ENCODE measurements at regions not wholly inside any gene's neighbourhood (a gene's known extent, or its start where the extent isn't known, plus 50 kb on each side); places are given as distances from the start of the nearest gene placed in this dataset.
"Not testable (repeated sequence)": the region's sequence is repeated elsewhere in the genome, so short reads cannot be mapped to it uniquely, and the experiment has no call there.

- DNase-seq, result no peak
These were observed 100.5 kb upstream of the RFLNA start for GRCh38 chr12:124194264-124194892.

DNA sequence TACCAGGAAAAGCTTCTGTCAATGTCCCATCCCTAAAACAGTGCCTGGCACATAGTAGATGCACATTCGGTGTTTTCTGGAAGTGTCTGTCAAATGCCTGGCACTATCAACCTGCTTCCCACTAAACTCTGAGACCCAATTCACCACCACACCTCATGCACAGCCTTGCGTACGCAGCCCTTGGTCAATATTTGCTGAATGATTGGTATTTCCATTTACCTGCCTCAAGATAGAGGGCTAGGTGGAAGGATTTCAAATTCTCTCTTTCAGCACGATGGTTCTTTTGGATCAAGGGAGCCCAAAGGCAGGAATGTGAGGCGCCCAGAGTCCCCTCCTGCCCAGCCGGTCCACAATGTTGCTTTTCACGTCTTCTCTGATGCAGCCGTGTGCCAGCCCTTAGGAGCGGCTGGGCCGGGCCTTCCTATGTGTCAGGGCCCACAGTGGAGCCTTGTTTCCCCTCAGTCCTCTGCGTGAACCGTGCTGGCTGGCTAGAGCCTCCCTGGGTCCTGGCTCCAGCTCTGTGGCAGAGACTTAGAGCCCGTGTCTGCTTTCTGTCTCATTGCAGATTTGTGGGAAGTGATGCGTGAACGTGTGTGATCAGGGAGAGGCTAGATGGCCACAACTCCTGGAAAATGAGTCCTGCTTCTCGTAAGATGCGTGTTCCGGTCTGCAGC is 99.9 kb upstream of the RFLNA start:
- DNase-seq, result no peak

DNA sequence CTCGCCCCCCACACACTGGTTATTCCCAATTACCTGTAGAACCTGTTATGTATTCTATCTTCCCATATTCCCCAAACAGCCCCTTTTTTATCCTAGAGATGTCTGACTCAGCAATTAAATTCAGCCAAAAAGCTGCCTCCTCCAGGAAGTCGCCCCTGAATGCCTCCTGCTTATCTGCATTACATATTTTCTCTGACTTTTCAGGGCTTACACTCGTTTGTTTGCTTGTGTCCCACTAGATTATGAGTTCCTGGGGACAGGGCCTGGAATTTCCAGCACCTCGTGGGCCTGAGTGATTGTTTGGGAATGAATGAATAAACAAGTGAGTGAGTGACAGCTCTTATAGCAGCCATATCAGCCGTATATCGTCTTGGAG is 99.3 kb upstream of the RFLNA start:
- no peak for DNase-seq

GRCh38 chr12:124196236-124196635 is 98.7 kb upstream of the RFLNA start:
- DNase-seq, result no peak

DNA sequence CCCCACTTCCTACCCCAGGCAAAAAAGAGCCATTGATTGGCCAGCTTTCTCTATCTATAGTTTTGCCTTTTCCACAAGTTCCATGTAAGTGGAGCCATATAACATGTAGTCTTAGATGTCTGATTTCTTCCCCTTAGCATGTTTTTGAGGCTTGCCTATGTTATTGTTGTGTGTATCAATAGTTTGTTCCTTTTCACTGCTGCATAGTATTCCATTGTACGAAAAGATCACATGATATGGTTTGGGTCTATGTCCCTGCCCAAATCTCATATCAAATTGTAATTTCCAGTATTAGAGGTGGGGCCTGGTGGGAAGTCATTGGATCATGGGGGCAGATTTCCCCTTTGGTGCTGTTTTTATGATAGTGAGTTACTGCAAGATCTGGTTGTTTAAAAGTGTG is 93.6 kb upstream of the RFLNA start:
- no peak for DNase-seq

DNA sequence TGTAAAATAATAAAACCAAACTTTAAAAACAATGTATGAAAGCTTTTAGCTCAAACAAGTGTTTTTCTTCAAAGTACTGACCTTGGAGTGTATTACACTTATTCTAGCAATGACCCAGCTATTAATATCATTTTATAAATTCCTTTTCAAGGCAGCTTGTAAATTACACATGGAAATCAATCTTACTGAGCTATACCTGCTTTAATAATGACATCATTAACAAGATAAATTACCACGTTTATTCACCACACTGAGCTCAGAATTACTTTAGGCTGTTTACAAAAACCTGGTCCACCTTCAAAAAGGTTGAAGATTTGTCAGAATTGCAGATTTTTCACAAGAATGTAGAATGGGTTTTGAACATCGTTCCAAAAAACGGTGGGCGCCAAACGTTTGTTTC is 91.7 kb upstream of the RFLNA start:
- no peak for DNase-seq

- no peak for DNase-seq
These were observed 89.5 kb upstream of the RFLNA start for GRCh38 chr12:124205405-124205804.

GRCh38 chr12:124207049-124207448 is 87.8 kb upstream of the RFLNA start:
- DNase-seq, result no peak

DNA sequence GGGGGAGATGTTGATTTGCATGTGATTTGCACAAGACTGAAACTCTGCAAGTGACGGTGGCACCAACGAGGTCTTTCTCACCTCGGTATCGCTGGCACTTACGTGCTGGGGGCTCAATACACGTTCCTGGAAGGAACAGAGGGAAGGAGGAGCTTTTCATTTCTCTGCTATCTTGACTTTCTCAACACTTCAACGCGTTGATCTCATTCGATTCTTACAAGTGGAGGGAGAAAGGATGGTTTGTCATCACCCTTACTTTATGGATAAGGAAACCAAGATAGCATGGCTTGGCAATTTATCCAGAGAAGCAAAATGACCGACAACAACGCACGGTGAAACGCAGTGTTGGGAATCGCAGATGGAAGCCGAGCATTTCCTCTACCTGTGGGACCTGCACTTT is 87.3 kb upstream of the RFLNA start:
- no peak for DNase-seq

DNA sequence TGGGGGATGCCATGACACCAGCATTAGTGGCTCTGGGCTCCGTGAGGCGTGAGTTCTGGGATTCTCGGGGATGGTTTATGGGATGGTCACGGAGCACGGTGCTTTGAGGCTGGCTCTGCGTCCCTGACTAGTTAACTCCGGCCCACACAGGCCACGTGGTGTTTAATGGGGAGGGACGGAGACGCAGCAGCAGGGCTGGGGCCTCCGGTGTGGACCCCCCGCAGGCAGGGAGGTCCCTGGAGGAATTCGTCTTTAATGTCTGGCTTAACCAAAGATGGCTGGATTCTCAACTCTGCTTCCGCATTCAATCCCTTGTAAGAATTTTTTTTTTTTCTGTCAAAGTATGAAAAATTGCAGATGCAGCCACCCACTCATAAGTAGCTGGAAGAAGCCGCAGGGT is 86.4 kb upstream of the RFLNA start:
- no peak for DNase-seq

- DNase-seq, result no peak
These were observed 83.8 kb upstream of the RFLNA start for GRCh38 chr12:124210991-124211577.

DNA sequence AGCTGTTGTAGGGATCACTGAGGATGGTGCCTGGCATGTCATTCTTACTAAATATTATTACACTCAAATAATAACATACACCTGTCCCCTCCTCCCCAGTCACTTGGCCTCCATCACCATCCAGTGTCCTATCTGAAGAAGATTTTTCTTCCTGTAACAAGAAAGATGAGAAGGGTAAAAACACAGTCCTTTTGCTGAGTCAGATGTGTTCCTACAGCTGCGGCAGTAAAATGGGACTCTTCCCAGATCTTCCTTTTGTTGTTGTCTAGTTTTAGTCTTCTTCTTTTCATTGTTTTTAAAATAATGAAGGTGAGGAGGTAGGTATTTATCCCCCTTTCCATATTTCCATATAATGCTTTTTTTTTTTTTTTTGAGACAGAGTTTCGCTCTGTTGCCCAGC is 83.1 kb upstream of the RFLNA start:
- no peak for DNase-seq

DNA sequence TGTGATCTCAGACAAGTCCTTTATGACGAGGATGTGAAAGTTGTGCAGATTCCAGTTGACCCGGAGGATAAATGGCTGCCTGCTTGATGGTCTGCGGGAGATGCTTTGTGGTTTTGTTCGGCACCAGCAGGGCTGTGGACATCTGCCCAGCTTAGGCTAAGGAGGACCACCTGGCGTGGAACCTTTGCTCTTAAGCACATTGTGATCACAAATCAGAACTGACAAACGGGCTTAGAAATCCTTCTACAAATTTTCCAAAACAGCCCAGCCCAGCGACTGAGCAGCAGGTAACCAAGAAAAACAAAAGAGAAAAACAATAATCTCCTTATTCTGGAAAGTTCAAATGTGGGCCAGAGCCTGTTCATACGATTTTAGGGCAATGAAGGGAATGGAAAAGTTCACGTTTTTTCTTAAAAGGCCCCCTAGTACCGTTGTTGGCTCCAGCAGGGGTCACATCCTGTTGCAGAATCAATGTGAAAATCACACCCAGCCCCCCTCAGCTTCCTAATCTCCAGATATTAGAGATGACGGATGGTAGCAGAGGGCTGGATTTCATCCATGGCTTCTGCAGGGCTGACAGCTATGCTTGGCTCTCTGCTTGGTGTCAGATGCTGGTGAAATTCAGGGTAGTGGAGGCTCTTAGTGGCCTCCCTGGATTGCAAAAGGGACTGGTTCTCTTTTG is 81.1 kb upstream of the RFLNA start:
- DNase-seq, result no peak

DNA sequence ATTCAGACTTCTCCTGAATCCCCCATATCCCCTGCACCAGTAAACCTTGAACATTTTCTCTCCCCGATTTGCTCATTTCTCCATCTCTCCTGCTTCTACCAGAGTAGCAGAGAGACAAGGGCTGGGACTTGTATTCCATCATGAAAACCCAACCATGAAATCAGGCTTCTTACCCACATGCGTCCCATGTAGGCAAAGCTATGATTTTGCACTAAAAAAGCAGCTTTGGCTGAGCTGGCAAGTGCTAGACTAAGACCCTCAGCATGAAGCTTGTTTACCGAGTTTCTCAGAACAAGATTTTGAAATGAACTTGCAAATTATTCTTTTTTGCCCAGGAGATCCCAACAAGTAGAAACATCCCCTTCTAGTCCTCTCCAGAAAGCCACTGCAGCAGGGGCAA is 80.3 kb upstream of the RFLNA start:
- DNase-seq, result no peak

- no peak for DNase-seq
These were observed 77.9 kb upstream of the RFLNA start for GRCh38 chr12:124216966-124217365.

DNA sequence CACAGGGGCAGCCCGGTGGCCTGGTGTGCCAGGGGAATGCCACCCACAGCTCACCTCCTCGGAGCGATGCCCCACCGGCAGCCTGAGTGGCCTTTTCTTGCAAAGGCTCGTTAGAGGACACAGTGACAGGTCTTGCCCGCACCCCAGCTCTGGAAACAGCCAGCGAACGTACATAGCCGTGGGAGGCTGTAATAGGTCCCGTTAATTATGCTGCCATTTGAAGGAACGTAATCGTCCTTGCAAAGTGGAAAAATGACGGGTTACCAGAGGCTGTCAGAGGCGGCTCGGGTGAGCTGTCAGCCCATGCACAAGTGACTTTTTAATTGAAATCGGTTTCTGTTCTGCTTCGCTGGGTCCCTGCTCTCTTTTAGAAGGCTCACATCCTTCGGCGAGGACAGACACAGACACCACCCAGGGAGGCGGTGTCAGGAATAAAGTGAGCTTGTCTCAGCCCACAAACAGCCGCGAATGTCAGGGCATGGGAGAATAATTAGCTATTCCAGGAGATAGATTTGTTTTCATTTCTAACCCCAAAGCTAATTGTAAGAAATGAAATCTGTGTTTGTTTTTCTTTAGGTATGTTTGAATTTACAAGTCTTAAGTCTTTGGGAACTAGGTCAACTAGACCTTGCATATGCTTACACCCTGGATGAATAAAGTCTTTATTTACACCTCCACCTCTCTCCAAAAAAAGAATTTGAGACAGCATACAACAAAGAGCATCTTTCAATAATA is 77.2 kb upstream of the RFLNA start:
- DNase-seq, result peak; percentile 10

GRCh38 chr12:124218243-124218560 is 76.7 kb upstream of the RFLNA start:
- DNase-seq, result no peak

DNA sequence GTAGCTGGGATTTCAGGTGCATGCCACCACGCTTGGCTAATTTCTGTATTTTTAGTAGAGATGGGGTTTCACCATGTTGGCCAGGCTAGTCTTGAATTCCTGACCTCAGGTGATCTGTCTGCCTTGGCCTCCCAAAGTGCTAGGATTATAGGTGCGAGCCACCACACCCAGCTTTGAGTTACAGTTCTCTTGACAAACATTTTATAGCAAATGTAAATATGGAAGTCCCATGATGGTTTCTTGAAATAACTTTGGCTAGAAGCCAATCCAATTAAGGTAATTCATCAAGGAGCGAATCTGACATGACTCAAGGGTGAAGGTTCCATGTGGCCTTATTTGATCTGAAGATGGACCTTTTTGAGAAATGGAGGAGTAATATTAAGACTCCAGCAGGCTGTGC is 76.2 kb upstream of the RFLNA start:
- not testable (repeated sequence) for DNase-seq

GRCh38 chr12:124222368-124223245 is 72.3 kb upstream of the RFLNA start:
- no peak for DNase-seq

DNA sequence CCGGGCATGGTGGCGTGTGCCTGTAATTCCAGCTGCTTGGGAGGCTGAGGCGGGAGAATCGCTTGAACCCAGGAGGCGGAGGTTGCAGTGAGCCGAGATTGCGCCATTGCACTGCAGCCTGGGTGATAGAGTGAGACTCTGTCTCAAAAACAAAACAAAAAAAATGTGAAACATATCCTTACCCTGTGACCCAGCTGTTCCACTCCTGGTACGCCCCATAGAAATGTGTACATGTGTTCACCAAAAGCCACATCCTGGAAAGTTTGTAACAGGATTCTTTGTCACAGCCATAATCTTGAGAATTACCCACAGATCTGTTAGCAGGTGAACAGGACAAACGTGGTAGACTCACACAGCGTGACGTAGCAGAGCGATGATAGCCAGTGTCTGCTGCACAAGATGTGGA is 71.2 kb upstream of the RFLNA start:
- DNase-seq, result not testable (repeated sequence)

DNA sequence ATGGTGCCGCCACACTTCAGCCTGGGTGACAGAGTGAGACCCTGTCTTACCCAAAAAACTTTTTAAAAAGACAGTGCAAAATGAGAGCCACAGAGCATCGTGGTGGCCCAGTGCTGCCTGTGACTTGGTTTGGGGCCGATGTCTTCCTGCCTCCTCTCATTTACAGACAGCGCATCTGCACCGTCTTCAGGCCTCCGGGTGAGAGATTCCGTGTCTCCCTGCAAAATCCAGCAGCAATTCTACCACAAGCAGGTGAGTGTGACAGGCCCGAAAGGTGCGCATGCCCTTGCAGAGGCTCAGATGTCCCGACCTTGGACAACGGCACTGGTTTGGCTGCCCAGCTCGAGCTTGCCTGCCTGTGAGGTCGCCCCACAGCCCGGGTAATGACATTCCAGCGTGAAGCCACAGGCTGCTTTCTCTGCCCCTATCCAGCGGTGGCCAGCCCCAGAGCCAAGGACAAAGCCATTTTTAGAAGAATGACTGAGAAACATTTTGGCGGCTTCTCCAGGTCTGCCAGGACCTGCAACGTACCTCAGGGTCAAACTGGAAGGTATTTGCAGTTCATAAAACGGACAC is 70.3 kb upstream of the RFLNA start:
- DNase-seq, result no peak

GRCh38 chr12:124225730-124226129 is 69.2 kb upstream of the RFLNA start:
- DNase-seq, result no peak
